Skeletal muscle cell (primary cell): ENCODE measurements at regions not wholly inside any gene's neighbourhood (a gene's known extent, or its start where the extent isn't known, plus 50 kb on each side); places are given as distances from the start of the nearest gene placed in this dataset.
"Not testable (repeated sequence)": the region's sequence is repeated elsewhere in the genome, so short reads cannot be mapped to it uniquely, and the experiment has no call there.

Experiments
- DNase-seq: peaks from one replicate; pipeline ENCODE4 v3.0.0-alpha.2; 2010; ENCODE audit warnings: low read depth
- H3K4me3 ChIP-seq: 2 replicates; pipeline ENCODE4 v1.5.1; 2011; ENCODE audit warnings: low read depth, mild to moderate bottlenecking, control low read depth, low read length, moderate library complexity

GRCh38 chr5:18357486-18357885 lies 723.2 kb downstream of the TAF11L14 start:
- no peak overlapping the region for H3K4me3 ChIP-seq
- DNase-seq: no peak

DNA sequence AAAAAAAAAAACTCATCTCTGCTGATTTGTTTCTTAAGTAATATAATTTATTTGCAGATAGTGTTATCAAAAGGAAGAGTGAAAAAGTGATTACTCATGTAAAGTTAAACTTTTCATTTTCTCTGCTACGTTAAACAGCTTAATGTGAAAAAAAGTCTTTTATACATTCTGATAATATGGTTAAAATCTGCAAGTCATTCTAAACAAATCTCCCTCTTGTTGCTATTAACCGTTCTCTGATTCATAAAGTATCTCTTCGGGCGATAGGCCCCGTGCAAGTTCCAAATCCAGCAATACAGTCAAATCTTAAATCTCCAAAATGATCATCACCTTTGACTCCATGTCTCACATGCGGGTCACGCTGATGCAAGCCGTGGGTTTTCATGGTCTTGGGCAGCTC lies 732.0 kb downstream of the TAF11L14 start:
- no peak for DNase-seq
- H3K4me3 ChIP-seq: no peak overlapping the region

- no peak for DNase-seq
These were observed 736.3 kb downstream of the TAF11L14 start for GRCh38 chr5:18370531-18370930.

DNA sequence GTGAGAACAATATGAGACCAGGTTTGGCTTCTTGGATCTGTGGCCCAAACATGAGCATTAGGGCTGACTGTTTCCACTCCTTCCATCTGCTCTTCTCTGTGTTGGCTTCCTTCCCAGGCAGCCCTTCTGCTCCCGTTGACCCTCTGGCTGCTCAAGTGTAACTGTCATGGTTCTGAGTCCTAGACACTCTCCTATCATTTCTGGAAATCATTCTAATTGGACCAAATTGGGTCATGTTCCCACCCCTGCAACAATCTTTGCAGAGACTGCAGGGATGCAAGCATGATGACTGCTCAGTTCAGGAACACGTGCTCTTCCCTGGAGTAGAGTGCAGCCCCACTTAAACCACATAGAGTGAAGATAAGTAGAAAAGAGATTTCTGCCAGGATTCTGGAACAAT lies 741.4 kb downstream of the TAF11L14 start:
- H3K4me3 ChIP-seq: no peak overlapping the region
- DNase-seq: no peak

More at GRCh38 chr5:18370531-18370930, 736.3 kb downstream of the TAF11L14 start:
- no peak overlapping the region for H3K4me3 ChIP-seq

DNA sequence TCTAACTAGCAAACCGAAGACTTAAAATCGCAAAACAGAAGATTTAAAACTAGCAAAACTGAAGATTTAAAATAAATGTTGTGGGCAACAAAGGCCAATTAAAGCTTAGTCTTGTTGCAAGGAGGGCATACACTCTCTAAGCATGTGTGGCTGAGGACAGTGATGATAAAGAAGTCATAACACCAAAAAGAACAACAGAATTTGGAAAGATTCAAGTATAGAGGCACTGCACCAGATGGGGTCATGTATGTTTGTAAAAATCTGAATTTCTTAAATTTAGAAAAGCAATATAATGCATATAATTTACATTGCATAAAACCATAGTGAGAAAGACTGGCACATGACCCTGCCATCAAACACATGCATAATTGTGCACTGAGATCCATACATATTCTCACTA lies 743.8 kb downstream of the TAF11L14 start:
- no peak for DNase-seq
- no peak overlapping the region for H3K4me3 ChIP-seq

GRCh38 chr5:18379189-18379588 lies 744.9 kb downstream of the TAF11L14 start:
- DNase-seq: no peak
- H3K4me3 ChIP-seq: no peak overlapping the region

- no peak for DNase-seq
- H3K4me3 ChIP-seq: no peak overlapping the region
These were observed 746.6 kb downstream of the TAF11L14 start for GRCh38 chr5:18380729-18381362.

- H3K4me3 ChIP-seq: no peak overlapping the region
- DNase-seq: peak; percentile 11
These were observed 759.5 kb downstream of the TAF11L14 start for GRCh38 chr5:18393565-18394442.

GRCh38 chr5:18394443-18394804 lies 760.2 kb downstream of the TAF11L14 start:
- H3K4me3 ChIP-seq: no peak overlapping the region
- DNase-seq: no peak

DNA sequence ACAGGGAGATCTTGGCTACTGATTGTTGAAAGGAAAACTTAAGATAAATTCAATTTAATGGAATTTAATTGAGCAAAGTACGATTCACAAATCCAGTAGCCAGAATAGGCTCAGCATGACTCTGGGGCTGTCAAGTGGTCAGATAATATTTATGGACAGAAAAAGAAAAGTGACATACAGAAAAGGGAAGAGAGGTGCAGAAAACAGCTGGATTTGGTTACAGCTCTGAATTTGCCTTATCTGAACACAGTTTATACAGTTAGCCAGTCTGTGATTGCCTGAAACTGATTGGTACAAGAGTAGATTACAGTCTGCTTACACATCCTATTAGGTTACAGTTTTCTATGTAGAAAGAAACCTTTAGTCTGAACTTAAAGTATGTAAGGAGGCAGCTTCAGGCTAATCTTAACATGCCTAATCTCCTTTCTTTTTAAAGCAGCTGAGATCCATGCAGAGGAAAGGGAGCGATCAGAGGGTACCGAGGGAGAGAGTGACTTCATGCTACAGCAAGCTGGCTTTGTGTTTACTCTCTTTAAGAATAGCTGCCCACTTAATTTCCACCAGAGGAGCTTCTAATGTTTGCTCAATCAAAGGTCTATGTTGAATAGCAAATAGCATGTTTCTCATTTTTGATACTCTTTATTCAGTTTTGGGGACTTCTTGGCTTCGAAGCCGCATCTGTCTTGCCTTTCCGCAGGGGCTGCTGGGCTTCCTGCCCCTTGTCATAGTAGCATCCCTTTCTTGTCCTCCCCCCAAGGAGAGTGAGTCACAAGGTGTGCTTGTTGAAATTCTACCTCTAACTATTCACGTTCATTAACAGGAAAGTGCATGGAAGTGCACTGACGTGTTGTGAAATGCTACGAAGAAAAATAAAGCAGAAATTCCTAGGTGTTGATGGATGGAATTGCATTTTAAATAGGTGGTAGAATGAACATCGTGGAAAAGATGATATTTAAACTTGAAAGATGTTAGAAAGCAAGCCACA lies 761.2 kb downstream of the TAF11L14 start:
- no peak for DNase-seq
- no peak overlapping the region for H3K4me3 ChIP-seq

DNA sequence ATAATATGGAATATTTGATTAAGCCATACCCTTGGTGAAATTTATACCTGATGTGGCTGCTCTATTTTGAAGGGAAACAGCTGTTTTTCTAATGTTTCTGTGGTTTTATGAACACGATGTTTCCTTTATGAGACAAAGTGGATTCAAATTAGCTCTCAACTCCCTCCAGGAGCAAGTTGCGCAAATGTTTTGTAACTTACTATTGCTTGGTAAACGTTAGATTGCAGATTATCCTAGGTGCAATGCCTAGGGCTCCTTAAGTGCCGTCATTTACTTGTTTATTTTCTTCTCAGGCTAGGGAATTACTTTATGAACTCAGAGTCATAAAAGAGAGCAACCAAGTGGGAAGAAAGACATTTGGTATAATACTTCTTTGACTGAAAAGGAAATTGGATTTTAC lies 763.1 kb downstream of the TAF11L14 start:
- H3K4me3 ChIP-seq: no peak overlapping the region
- peak; percentile 13 for DNase-seq

GRCh38 chr5:18397891-18398290 lies 763.6 kb downstream of the TAF11L14 start:
- no peak for DNase-seq
- no peak overlapping the region for H3K4me3 ChIP-seq

- H3K4me3 ChIP-seq, DNase-seq: not testable (repeated sequence)
These were observed 765.4 kb downstream of the TAF11L14 start for GRCh38 chr5:18399461-18400327.

GRCh38 chr5:18403141-18403540 lies 768.9 kb downstream of the TAF11L14 start:
- no peak for DNase-seq
- no peak overlapping the region for H3K4me3 ChIP-seq

- no peak for DNase-seq
- H3K4me3 ChIP-seq: no peak overlapping the region
These were observed 769.7 kb downstream of the TAF11L14 start for GRCh38 chr5:18403941-18404438.

- H3K4me3 ChIP-seq: no peak overlapping the region
- DNase-seq: no peak
These were observed 786.5 kb downstream of the TAF11L14 start for GRCh38 chr5:18420711-18421110.

DNA sequence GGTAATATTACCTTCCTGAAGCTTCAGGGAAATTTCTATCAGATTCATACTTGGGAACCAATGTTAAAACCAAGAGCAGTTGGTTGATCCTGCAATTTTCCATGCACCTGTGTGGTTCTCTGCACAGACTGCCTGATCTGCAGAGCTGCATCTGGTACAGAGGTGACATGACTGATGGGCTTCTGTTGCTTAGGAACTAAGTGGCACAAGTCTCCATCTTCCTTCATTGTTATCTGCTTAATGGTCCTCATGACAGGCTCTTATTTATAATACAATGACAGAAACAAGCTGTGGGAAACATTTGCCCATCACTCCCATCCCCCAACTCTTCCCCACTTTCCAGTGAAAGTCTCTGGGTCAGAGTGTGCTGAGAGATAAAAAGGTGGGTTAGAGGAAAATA lies 799.1 kb downstream of the TAF11L14 start:
- H3K4me3 ChIP-seq: no peak overlapping the region
- no peak for DNase-seq

GRCh38 chr5:18438126-18438525 lies 803.9 kb downstream of the TAF11L14 start:
- DNase-seq: no peak
- no peak overlapping the region for H3K4me3 ChIP-seq

GRCh38 chr5:18455521-18455920 lies 821.3 kb downstream of the TAF11L14 start:
- no peak overlapping the region for H3K4me3 ChIP-seq
- no peak for DNase-seq
